GM23338 (cell line): ENCODE measurements at regions not wholly inside any gene's neighbourhood (a gene's known extent, or its start where the extent isn't known, plus 50 kb on each side); places are given as distances from the start of the nearest gene placed in this dataset.

Source experiments
- ATAC-seq: fragments of 200-7000 bp; cut with Tn5 transposase; 3 replicates; pipeline ENCODE4 v1.9.1; 2020
- DNase-seq: peaks from one replicate; pipeline ENCODE4 v3.0.0-alpha.2; 2015; ENCODE audit warnings: low spot score
- H2AFZ ChIP-seq: fragments of 200-600 bp; sonication (generic); 2 replicates; pipeline ENCODE4 v1.8.0; 2016; ENCODE audit warnings: antibody characterized with exemption, mild to moderate bottlenecking, moderate library complexity
- H3F3A ChIP-seq: fragments of 200-600 bp; sonication (generic); replicated peaks from 2 replicates; pipeline ENCODE4 v1.8.0; 2017; ENCODE audit warnings: antibody characterized with exemption, mixed run types, low read depth
- H3K27ac ChIP-seq: fragments of 200-600 bp; sonication (generic); 2 replicates; pipeline ENCODE4 v1.6.1; 2016; ENCODE audit warnings: low read depth
- H3K27me3 ChIP-seq: fragments of 200-600 bp; sonication (generic); 2 replicates; pipeline ENCODE4 v1.8.0; 2016; ENCODE audit warnings: mild to moderate bottlenecking, mixed run types, moderate library complexity; ENCODE audit not compliant: insufficient read depth
- H3K36me3 ChIP-seq: fragments of 200-600 bp; sonication (generic); 2 replicates; pipeline ENCODE4 v1.8.0; 2016; ENCODE audit warnings: mild to moderate bottlenecking; ENCODE audit not compliant: insufficient read depth
- H3K4me1 ChIP-seq: fragments of 200-600 bp; sonication (generic); 2 replicates; pipeline ENCODE4 v1.8.0; 2016; ENCODE audit warnings: mild to moderate bottlenecking, moderate library complexity; ENCODE audit not compliant: insufficient read depth
- H3K4me2 ChIP-seq: fragments of 200-600 bp; sonication (generic); 2 replicates; pipeline ENCODE4 v1.7.1; 2017; ENCODE audit warnings: mixed run types
- H3K4me3 ChIP-seq: fragments of 200-600 bp; sonication (generic); 2 replicates; pipeline ENCODE4 v1.6.1; 2016; ENCODE audit warnings: mixed run types
- H3K79me2 ChIP-seq: fragments of 200-600 bp; sonication (generic); replicated peaks from 2 replicates; pipeline ENCODE4 v1.8.0; 2017; ENCODE audit warnings: mild to moderate bottlenecking; ENCODE audit not compliant: insufficient read depth
- H3K9me2 ChIP-seq: fragments of 200-600 bp; sonication (generic); 2 replicates; pipeline ENCODE4 v1.8.0; 2017; ENCODE audit not compliant: insufficient read depth
- H4K20me1 ChIP-seq: fragments of 200-600 bp; sonication (generic); replicated peaks from 2 replicates; pipeline ENCODE4 v1.8.0; 2017; ENCODE audit warnings: mild to moderate bottlenecking; ENCODE audit not compliant: insufficient read depth
- H3K27ac Mint-ChIP-seq: 2 replicates; pipeline ENCODE4 v1.8.0; 2020; ENCODE audit warnings: inconsistent platforms, mild to moderate bottlenecking, moderate library complexity, mixed read lengths
- H3K27me3 Mint-ChIP-seq: 3 replicates; pipeline ENCODE4 v1.8.0; 2022; ENCODE audit warnings: low read depth, mild to moderate bottlenecking, moderate library complexity, mixed read lengths, inconsistent platforms; ENCODE audit not compliant: insufficient read depth, poor library complexity
- H3K36me3 Mint-ChIP-seq: 3 replicates; pipeline ENCODE4 v1.8.0; 2021; ENCODE audit warnings: low read depth, mild to moderate bottlenecking, inconsistent platforms, moderate library complexity, mixed read lengths
- H3K4me1 Mint-ChIP-seq: 3 replicates; pipeline ENCODE4 v1.8.0; 2020; ENCODE audit warnings: mild to moderate bottlenecking, inconsistent platforms, mixed read lengths
- H3K4me3 Mint-ChIP-seq: 3 replicates; pipeline ENCODE4 v1.8.0; 2021; ENCODE audit warnings: moderate library complexity, mild to moderate bottlenecking, inconsistent platforms, mixed read lengths
- H3K9me3 Mint-ChIP-seq: 3 replicates; pipeline ENCODE4 v1.8.0; 2020; ENCODE audit warnings: moderate library complexity, mild to moderate bottlenecking, inconsistent platforms, mixed read lengths
- CREB1 ChIP-seq: fragments of 250-450 bp; sonication (Bioruptor Pico); IDR thresholded peaks from 2 replicates; pipeline ENCODE4 v1.5.0; 2020; ENCODE audit warnings: low read depth, mild to moderate bottlenecking, moderate library complexity
- EZH2 ChIP-seq: fragments of 200-600 bp; sonication (generic); IDR thresholded peaks from one replicate; pipeline ENCODE4 v1.8.0; 2017; ENCODE audit warnings: antibody characterized with exemption, mild to moderate bottlenecking, low read depth; ENCODE audit not compliant: unreplicated experiment
- EZH2phosphoT487 ChIP-seq: fragments of 200-600 bp; sonication (generic); IDR thresholded peaks from one replicate; pipeline ENCODE4 v1.8.1; 2018; ENCODE audit warnings: antibody characterized with exemption; ENCODE audit not compliant: unreplicated experiment
- JUNB ChIP-seq: IDR thresholded peaks from one replicate; pipeline ENCODE4 v1.6.1; 2016; ENCODE audit warnings: antibody characterized with exemption; ENCODE audit not compliant: unreplicated experiment
- NANOG ChIP-seq: IDR thresholded peaks from 2 replicates; pipeline ENCODE4 v1.6.1; 2016; ENCODE audit warnings: antibody characterized with exemption, borderline replicate concordance
- POLR2AphosphoS5 ChIP-seq: IDR thresholded peaks from 2 replicates; pipeline ENCODE4 v1.6.1; 2016; ENCODE audit warnings: antibody characterized with exemption, low read depth
- STAT1 ChIP-seq: IDR thresholded peaks from one replicate; pipeline ENCODE4 v1.6.1; 2016; ENCODE audit warnings: antibody characterized with exemption; ENCODE audit not compliant: unreplicated experiment
- ZNF114 ChIP-seq: fragments of 250-450 bp; sonication (Bioruptor Pico); IDR thresholded peaks from 2 replicates; pipeline ENCODE4 v1.5.0; 2020; ENCODE audit warnings: mild to moderate bottlenecking, moderate library complexity
- ZNF331 ChIP-seq: fragments of 250-450 bp; sonication (Bioruptor Pico); IDR thresholded peaks from 2 replicates; pipeline ENCODE4 v1.5.0; 2020; ENCODE audit warnings: low read depth, mild to moderate bottlenecking, moderate library complexity
- TF ChIP-seq, protein P1 (sequence below): IDR thresholded peaks from one replicate; pipeline ENCODE4 v1.6.1; 2018; ENCODE audit warnings: antibody characterized with exemption; ENCODE audit not compliant: unreplicated experiment
- TF ChIP-seq, protein P2 (sequence below): IDR thresholded peaks from 2 replicates; pipeline ENCODE4 v1.6.1; 2016; ENCODE audit warnings: antibody characterized with exemption
- TF ChIP-seq, protein P3 (sequence below), 2 experiments: fragments of 200-600 bp in 1 of 2; sonication (generic) in 1 of 2; conservative IDR thresholded peaks; 2 replicates each; pipeline versions ENCODE4 v1.5.1 to v1.6.1; 2016 to 2017; ENCODE audit warnings: antibody characterized with exemption in 2 of 2, low read depth in 2 of 2, mild to moderate bottlenecking in 2 of 2, moderate library complexity in 1 of 2
- TF ChIP-seq, protein P4 (sequence below): fragments of 250-450 bp; sonication (Bioruptor Pico); IDR thresholded peaks from 2 replicates; pipeline ENCODE4 v1.5.0; 2020; ENCODE audit warnings: mild to moderate bottlenecking, moderate library complexity

DNA sequence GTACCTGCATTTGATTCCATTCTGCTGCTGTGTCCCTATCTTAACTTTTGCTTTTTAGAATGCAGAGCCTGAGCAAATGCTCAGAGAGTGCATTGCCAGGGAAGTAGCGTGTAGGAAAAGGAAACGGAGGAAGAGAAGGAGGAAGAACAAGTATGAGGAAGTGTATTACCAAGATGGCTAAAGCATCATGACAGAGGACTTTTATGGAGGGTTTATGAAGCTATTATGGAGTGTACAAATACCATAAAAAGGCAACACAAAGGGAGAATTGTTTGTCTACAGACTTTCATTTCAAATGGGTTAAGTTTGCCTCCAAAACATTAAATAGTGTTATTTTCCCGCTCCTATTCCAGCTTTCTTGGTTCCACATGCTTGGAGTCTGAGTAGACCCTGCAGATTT is 1899.8 kb upstream of the NUDT12 start:
- DNase-seq (no peak), ATAC-seq (no peak)
- Histone ChIP-seq H3K79me2 (no peaks in the 10 kb centered on the region), H3F3A (no peaks in the 10 kb centered on the region), H3K4me2 (no peak overlapping the region), H4K20me1 (no peaks in the 10 kb centered on the region), H3K27ac (no peak overlapping the region), H3K4me3 (no peak overlapping the region), H3K36me3 (0 out of 2 replicates have a peak, but pooled peaks cover 4% of the 10 kb centered on the region), H3K9me2 (0 out of 2 replicates have a peak, but pooled peaks cover 4% of the 10 kb centered on the region), H2AFZ (no peak overlapping the region), H3K4me1 (no peaks in the 10 kb centered on the region), H3K27me3 (no peaks in the 10 kb centered on the region)
- Mint-ChIP-seq H3K4me3 (no peak overlapping the region), H3K27me3 (no peaks in the 10 kb centered on the region), H3K4me1 (no peaks in the 10 kb centered on the region), H3K36me3 (peaks cover 36% of the 10 kb centered on the region), H3K9me3 (peaks cover 36% of the 10 kb centered on the region), H3K27ac (no peak overlapping the region)
- TF ChIP-seq EZH2 (no peak), ZNF331 (no peak), NANOG (no peak), CREB1 (CRISPR knock-in tag) (no peak), POLR2AphosphoS5 (no peak), STAT1 (no peak), EZH2phosphoT487 (no peak), ZNF114 (CRISPR knock-in tag) (no peak), JUNB (no peak)
- TF ChIP-seq, protein P1, sequence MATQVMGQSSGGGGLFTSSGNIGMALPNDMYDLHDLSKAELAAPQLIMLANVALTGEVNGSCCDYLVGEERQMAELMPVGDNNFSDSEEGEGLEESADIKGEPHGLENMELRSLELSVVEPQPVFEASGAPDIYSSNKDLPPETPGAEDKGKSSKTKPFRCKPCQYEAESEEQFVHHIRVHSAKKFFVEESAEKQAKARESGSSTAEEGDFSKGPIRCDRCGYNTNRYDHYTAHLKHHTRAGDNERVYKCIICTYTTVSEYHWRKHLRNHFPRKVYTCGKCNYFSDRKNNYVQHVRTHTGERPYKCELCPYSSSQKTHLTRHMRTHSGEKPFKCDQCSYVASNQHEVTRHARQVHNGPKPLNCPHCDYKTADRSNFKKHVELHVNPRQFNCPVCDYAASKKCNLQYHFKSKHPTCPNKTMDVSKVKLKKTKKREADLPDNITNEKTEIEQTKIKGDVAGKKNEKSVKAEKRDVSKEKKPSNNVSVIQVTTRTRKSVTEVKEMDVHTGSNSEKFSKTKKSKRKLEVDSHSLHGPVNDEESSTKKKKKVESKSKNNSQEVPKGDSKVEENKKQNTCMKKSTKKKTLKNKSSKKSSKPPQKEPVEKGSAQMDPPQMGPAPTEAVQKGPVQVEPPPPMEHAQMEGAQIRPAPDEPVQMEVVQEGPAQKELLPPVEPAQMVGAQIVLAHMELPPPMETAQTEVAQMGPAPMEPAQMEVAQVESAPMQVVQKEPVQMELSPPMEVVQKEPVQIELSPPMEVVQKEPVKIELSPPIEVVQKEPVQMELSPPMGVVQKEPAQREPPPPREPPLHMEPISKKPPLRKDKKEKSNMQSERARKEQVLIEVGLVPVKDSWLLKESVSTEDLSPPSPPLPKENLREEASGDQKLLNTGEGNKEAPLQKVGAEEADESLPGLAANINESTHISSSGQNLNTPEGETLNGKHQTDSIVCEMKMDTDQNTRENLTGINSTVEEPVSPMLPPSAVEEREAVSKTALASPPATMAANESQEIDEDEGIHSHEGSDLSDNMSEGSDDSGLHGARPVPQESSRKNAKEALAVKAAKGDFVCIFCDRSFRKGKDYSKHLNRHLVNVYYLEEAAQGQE = no peak
- TF ChIP-seq, protein P2, sequence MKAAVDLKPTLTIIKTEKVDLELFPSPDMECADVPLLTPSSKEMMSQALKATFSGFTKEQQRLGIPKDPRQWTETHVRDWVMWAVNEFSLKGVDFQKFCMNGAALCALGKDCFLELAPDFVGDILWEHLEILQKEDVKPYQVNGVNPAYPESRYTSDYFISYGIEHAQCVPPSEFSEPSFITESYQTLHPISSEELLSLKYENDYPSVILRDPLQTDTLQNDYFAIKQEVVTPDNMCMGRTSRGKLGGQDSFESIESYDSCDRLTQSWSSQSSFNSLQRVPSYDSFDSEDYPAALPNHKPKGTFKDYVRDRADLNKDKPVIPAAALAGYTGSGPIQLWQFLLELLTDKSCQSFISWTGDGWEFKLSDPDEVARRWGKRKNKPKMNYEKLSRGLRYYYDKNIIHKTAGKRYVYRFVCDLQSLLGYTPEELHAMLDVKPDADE = no peak
- TF ChIP-seq, protein P3, sequence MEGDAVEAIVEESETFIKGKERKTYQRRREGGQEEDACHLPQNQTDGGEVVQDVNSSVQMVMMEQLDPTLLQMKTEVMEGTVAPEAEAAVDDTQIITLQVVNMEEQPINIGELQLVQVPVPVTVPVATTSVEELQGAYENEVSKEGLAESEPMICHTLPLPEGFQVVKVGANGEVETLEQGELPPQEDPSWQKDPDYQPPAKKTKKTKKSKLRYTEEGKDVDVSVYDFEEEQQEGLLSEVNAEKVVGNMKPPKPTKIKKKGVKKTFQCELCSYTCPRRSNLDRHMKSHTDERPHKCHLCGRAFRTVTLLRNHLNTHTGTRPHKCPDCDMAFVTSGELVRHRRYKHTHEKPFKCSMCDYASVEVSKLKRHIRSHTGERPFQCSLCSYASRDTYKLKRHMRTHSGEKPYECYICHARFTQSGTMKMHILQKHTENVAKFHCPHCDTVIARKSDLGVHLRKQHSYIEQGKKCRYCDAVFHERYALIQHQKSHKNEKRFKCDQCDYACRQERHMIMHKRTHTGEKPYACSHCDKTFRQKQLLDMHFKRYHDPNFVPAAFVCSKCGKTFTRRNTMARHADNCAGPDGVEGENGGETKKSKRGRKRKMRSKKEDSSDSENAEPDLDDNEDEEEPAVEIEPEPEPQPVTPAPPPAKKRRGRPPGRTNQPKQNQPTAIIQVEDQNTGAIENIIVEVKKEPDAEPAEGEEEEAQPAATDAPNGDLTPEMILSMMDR (conservative IDR thresholded peaks at IDR 0.05; ENCODE audit: low read depth in 2 of 2) = no peak
- TF ChIP-seq, protein P4, sequence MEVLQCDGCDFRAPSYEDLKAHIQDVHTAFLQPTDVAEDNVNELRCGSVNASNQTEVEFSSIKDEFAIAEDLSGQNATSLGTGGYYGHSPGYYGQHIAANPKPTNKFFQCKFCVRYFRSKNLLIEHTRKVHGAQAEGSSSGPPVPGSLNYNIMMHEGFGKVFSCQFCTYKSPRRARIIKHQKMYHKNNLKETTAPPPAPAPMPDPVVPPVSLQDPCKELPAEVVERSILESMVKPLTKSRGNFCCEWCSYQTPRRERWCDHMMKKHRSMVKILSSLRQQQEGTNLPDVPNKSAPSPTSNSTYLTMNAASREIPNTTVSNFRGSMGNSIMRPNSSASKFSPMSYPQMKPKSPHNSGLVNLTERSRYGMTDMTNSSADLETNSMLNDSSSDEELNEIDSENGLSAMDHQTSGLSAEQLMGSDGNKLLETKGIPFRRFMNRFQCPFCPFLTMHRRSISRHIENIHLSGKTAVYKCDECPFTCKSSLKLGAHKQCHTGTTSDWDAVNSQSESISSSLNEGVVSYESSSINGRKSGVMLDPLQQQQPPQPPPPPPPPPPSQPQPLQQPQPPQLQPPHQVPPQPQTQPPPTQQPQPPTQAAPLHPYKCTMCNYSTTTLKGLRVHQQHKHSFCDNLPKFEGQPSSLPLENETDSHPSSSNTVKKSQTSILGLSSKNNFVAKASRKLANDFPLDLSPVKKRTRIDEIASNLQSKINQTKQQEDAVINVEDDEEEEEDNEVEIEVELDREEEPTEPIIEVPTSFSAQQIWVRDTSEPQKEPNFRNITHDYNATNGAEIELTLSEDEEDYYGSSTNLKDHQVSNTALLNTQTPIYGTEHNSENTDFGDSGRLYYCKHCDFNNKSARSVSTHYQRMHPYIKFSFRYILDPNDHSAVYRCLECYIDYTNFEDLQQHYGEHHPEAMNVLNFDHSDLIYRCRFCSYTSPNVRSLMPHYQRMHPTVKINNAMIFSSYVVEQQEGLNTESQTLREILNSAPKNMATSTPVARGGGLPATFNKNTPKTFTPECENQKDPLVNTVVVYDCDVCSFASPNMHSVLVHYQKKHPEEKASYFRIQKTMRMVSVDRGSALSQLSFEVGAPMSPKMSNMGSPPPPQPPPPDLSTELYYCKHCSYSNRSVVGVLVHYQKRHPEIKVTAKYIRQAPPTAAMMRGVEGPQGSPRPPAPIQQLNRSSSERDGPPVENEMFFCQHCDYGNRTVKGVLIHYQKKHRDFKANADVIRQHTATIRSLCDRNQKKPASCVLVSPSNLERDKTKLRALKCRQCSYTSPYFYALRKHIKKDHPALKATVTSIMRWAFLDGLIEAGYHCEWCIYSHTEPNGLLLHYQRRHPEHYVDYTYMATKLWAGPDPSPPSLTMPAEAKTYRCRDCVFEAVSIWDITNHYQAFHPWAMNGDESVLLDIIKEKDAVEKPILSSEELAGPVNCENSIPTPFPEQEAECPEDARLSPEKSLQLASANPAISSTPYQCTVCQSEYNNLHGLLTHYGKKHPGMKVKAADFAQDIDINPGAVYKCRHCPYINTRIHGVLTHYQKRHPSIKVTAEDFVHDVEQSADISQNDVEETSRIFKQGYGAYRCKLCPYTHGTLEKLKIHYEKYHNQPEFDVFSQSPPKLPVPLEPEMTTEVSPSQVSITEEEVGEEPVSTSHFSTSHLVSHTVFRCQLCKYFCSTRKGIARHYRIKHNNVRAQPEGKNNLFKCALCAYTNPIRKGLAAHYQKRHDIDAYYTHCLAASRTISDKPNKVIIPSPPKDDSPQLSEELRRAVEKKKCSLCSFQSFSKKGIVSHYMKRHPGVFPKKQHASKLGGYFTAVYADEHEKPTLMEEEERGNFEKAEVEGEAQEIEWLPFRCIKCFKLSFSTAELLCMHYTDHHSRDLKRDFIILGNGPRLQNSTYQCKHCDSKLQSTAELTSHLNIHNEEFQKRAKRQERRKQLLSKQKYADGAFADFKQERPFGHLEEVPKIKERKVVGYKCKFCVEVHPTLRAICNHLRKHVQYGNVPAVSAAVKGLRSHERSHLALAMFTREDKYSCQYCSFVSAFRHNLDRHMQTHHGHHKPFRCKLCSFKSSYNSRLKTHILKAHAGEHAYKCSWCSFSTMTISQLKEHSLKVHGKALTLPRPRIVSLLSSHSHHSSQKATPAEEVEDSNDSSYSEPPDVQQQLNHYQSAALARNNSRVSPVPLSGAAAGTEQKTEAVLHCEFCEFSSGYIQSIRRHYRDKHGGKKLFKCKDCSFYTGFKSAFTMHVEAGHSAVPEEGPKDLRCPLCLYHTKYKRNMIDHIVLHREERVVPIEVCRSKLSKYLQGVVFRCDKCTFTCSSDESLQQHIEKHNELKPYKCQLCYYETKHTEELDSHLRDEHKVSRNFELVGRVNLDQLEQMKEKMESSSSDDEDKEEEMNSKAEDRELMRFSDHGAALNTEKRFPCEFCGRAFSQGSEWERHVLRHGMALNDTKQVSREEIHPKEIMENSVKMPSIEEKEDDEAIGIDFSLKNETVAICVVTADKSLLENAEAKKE (CRISPR knock-in tag) = no peak
